Endothelial cell of umbilical vein (primary cell): ENCODE measurements at regions not wholly inside any gene's neighbourhood (a gene's known extent, or its start where the extent isn't known, plus 50 kb on each side); places are given as distances from the start of the nearest gene placed in this dataset.

Experiments
- BruUV-seq: library from RNA; stranded (reverse); fragments of 400-500 nt; replicated peaks from 2 replicates; lab custom pipeline; 2021; lab: Mats Ljungman, UMichigan
- CTCF ChIA-PET: fragments of 300-600, 350-600 bp; sonication (Branson Sonifier 250); formaldehyde crosslinking; loops from one replicate; lab custom pipeline; 2021; ENCODE audit warnings: antibody characterized with exemption, inconsistent platforms; lab: Charles Lee
- POLR2A ChIA-PET: fragments of 300-600, 350-600 bp; sonication (Branson Sonifier 250); formaldehyde crosslinking; loops from one replicate; lab custom pipeline; 2021; ENCODE audit warnings: antibody characterized with exemption, inconsistent platforms; lab: Charles Lee
- DNase-seq: peaks from one replicate; pipeline ENCODE4 v3.0.0-alpha.2; 2011; ENCODE audit warnings: low read depth, low spot score
- FAIRE-seq: peaks from 2 replicates; lab custom pipeline; 2011; peaks lifted over from hg19 to GRCh38; lab: Jason Lieb, UNC
- H2AFZ ChIP-seq: 2 replicates; pipeline ENCODE4 v1.6.0; 2012; ENCODE audit warnings: low read depth, low read length, control low read depth, inconsistent platforms
- H3K27ac ChIP-seq: 2 replicates; pipeline ENCODE4 v1.5.1; 2011; ENCODE audit warnings: low read depth, mild to moderate bottlenecking, control low read depth, low read length, moderate library complexity; ENCODE audit not compliant: insufficient read depth
- H3K27me3 ChIP-seq, 2 experiments: 2 replicates each; pipeline versions ENCODE4 v1.6.0 to v1.6.1; 2011; ENCODE audit warnings: low read length in 2 of 2, mixed read lengths in 1 of 2; ENCODE audit not compliant: control insufficient read depth in 2 of 2, insufficient read depth in 2 of 2
- H3K36me3 ChIP-seq, 2 experiments: 2 replicates in 1 of 2; 3 replicates in 1 of 2; pipeline ENCODE4 v1.5.1; 2011; ENCODE audit warnings: low read length in 2 of 2, mild to moderate bottlenecking in 1 of 2, moderate library complexity in 1 of 2; ENCODE audit not compliant: control insufficient read depth in 2 of 2, insufficient read depth in 2 of 2; ENCODE audit errors: extremely low read depth in 1 of 2
- H3K4me1 ChIP-seq: 3 replicates; pipeline ENCODE4 v1.5.1; 2011; ENCODE audit warnings: mild to moderate bottlenecking, low read length; ENCODE audit not compliant: control insufficient read depth, insufficient read depth; ENCODE audit errors: extremely low read depth
- H3K4me2 ChIP-seq: 2 replicates; pipeline ENCODE4 v1.6.1; 2011; ENCODE audit warnings: low read length, control low read depth, mixed read lengths; ENCODE audit not compliant: insufficient read depth
- H3K4me3 ChIP-seq, 3 experiments: fragments of 200-600 bp in 1 of 3; sonication (generic), shearing (Covaris generic) in 1 of 3; replicated peaks in 1 of 3; 2 replicates each; pipeline ENCODE4 v1.5.1; 2011 to 2016; ENCODE audit warnings: control low read depth in 3 of 3, low read length in 3 of 3, mild to moderate bottlenecking in 2 of 3, inconsistent platforms in 1 of 3, low read depth in 1 of 3, moderate library complexity in 1 of 3; ENCODE audit not compliant: insufficient read depth in 1 of 3
- H3K79me2 ChIP-seq: 2 replicates; pipeline ENCODE4 v1.6.0; 2012; ENCODE audit warnings: low read length, inconsistent platforms; ENCODE audit not compliant: control insufficient read depth, insufficient read depth
- H3K9ac ChIP-seq: replicated peaks from 2 replicates; pipeline ENCODE3; 2011; ENCODE audit warnings: low read length, control low read depth; ENCODE audit not compliant: insufficient read depth; ENCODE audit errors: extremely low read depth
- H3K9me1 ChIP-seq: replicated peaks from 3 replicates; pipeline ENCODE4 v1.6.0; 2011; ENCODE audit warnings: mild to moderate bottlenecking, low read length; ENCODE audit not compliant: control insufficient read depth, insufficient read depth; ENCODE audit errors: extremely low read depth
- H3K9me3 ChIP-seq: replicated peaks from 2 replicates; pipeline ENCODE4 v1.5.1; 2012; ENCODE audit warnings: low read length, inconsistent platforms; ENCODE audit not compliant: control insufficient read depth, insufficient read depth
- H4K20me1 ChIP-seq: replicated peaks from 2 replicates; pipeline ENCODE3; 2011; ENCODE audit warnings: mild to moderate bottlenecking, low read length; ENCODE audit not compliant: control insufficient read depth, insufficient read depth; ENCODE audit errors: extremely low read depth
- EZH2 ChIP-seq: IDR thresholded peaks from 2 replicates; pipeline ENCODE4 v1.6.1; 2012; ENCODE audit warnings: borderline replicate concordance, low read depth, mild to moderate bottlenecking, moderate library complexity, low read length, inconsistent platforms; ENCODE audit not compliant: severe bottlenecking
- FOS ChIP-seq: IDR thresholded peaks from 2 replicates; pipeline ENCODE4 v1.6.1; 2011; ENCODE audit warnings: mild to moderate bottlenecking, low read length, moderate library complexity, borderline replicate concordance; ENCODE audit not compliant: insufficient read depth
- GATA2 ChIP-seq: IDR thresholded peaks from 2 replicates; pipeline ENCODE4 v1.7.0; 2011; ENCODE audit warnings: low read depth, mild to moderate bottlenecking, moderate library complexity, mixed read lengths, low read length; ENCODE audit not compliant: insufficient read length, insufficient read depth
- JUN ChIP-seq: IDR thresholded peaks from 2 replicates; pipeline ENCODE4 v1.6.1; 2011; ENCODE audit warnings: borderline replicate concordance, low read depth; ENCODE audit not compliant: insufficient read length, insufficient read depth
- MYC ChIP-seq: IDR thresholded peaks from one replicate; pipeline ENCODE4 v1.6.1; 2011; ENCODE audit warnings: mild to moderate bottlenecking, low read depth, low read length
- POLR2A ChIP-seq: IDR thresholded peaks from 2 replicates; pipeline ENCODE4 v1.6.1; 2012; ENCODE audit warnings: low read depth, mild to moderate bottlenecking, control low read depth, low read length
- POLR2AphosphoS5 ChIP-seq: IDR thresholded peaks from 2 replicates; pipeline ENCODE4 v1.6.1; 2012; ENCODE audit warnings: low read depth, mild to moderate bottlenecking, control low read depth, low read length, moderate library complexity; ENCODE audit not compliant: insufficient read depth
- dilution Hi-C: fragments of 300-500 bp; cut with MboI; formaldehyde crosslinking; loops from one replicate; pipeline ENCODE4 v1.15.0; 2019; ENCODE audit warnings: low sequenced_read_pairs; ENCODE audit not compliant: extremely low pct_ligation_motif_present
- intact Hi-C: fragments of 100-400 bp; cut with micrococcal nuclease; formaldehyde crosslinking; loops from one replicate; pipeline ENCODE4 v1.10.0; 2022
- TF ChIP-seq, protein P1 (sequence below): IDR thresholded peaks from 2 replicates; pipeline ENCODE4 v1.6.1; 2011; ENCODE audit not compliant: insufficient read depth, insufficient read length
- TF ChIP-seq, protein P2 (sequence below), 2 donors: IDR thresholded peaks; 1 replicate in 1 of 2; 2 replicates in 1 of 2; pipeline ENCODE4 v1.5.1; 2011; ENCODE audit warnings: low read length in 2 of 2, mild to moderate bottlenecking in 2 of 2, moderate library complexity in 2 of 2, control low read depth in 1 of 2, inconsistent platforms in 1 of 2, low read depth in 1 of 2; ENCODE audit not compliant: insufficient read depth in 1 of 2; ENCODE audit errors: extremely low read depth in 1 of 2

DNA sequence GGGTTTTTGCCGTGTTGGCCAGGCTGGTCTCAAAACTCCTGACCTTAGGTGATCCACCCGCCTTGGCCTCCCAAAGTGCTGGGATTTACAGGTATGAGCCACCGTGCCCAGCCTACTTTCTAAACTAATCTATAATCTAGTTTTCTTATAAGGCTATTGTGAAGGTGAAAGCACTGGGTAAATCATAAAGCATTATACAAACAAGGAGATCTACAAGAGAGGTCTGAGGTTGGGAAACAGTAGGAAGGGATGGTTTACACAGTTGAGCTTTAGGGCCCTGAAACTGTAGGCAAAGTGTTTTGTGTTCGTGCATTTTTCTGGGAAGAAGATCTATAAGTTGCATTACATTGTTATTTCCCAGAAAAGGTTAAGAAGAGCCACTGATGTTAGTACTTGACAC is 84.9 kb upstream of the MED13 start:
- Histone ChIP-seq H3K36me3 (no peaks in the 10 kb centered on the region), H3K9me3 (no peaks in the 10 kb centered on the region), H3K4me2 (no peak overlapping the region), H2AFZ (no peak overlapping the region), H3K9ac (no peak overlapping the region), H3K27me3 (no peaks in the 10 kb centered on the region), H3K4me1 (no peaks in the 10 kb centered on the region), H3K4me3 (no peak overlapping the region), H4K20me1 (no peaks in the 10 kb centered on the region), H3K27ac (no peak overlapping the region), H3K9me1 (no peaks in the 10 kb centered on the region), H3K79me2 (no peaks in the 10 kb centered on the region)
- TF ChIP-seq POLR2AphosphoS5, result no peak
- TF ChIP-seq, protein P1, sequence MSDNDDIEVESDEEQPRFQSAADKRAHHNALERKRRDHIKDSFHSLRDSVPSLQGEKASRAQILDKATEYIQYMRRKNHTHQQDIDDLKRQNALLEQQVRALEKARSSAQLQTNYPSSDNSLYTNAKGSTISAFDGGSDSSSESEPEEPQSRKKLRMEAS, result no peak
- TF ChIP-seq, protein P2, sequence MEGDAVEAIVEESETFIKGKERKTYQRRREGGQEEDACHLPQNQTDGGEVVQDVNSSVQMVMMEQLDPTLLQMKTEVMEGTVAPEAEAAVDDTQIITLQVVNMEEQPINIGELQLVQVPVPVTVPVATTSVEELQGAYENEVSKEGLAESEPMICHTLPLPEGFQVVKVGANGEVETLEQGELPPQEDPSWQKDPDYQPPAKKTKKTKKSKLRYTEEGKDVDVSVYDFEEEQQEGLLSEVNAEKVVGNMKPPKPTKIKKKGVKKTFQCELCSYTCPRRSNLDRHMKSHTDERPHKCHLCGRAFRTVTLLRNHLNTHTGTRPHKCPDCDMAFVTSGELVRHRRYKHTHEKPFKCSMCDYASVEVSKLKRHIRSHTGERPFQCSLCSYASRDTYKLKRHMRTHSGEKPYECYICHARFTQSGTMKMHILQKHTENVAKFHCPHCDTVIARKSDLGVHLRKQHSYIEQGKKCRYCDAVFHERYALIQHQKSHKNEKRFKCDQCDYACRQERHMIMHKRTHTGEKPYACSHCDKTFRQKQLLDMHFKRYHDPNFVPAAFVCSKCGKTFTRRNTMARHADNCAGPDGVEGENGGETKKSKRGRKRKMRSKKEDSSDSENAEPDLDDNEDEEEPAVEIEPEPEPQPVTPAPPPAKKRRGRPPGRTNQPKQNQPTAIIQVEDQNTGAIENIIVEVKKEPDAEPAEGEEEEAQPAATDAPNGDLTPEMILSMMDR (IDR thresholded peaks at IDR 0.05; ENCODE audit: extremely low read depth in 1 of 2, insufficient read depth in 1 of 2, low read depth in 1 of 2, low read length in 2 of 2), result no peak
- no peak for TF ChIP-seq POLR2A
- TF ChIP-seq MYC, result no peak
- TF ChIP-seq EZH2, result no peak
- no peak for TF ChIP-seq GATA2
- TF ChIP-seq FOS, result no peak
- TF ChIP-seq JUN, result no peak
- POLR2A ChIA-PET, result no interaction called here
- intact Hi-C loops (no loop called here), dilution Hi-C loops (no loop called here)
- BruUV-seq, result no TSS peak
- CTCF ChIA-PET, result no interaction called here
- DNase-seq (no peak), FAIRE-seq (no peak)
